ENCODE measurements at regions not wholly inside any gene's neighbourhood (a gene's known extent, or its start where the extent isn't known, plus 50 kb on each side); places are given as distances from the start of the nearest gene placed in this dataset.

GRCh38 chr2:12514168-12514567 is 202.6 kb upstream of the TRIB2 start:
- peaks cover 57% of the 10 kb centered on the region for H3K4me1 Mint-ChIP-seq (ENCODE audit: low read depth)
- peak overlapping the region; percentile 3 for H3K4me3 Mint-ChIP-seq
- H3K36me3 Mint-ChIP-seq: peaks cover 7% of the 10 kb centered on the region
- peak overlapping the region; percentile 58 for H3K27ac Mint-ChIP-seq
- peaks cover 5% of the 10 kb centered on the region for H3K9me3 Mint-ChIP-seq (ENCODE audit: low read depth)
- no peaks in the 10 kb centered on the region for H3K27me3 Mint-ChIP-seq

GRCh38 chr2:12514631-12515437 is 201.9 kb upstream of the TRIB2 start:
- Mint-ChIP-seq H3K9me3 (ENCODE audit: low read depth) (peaks cover 5% of the 10 kb centered on the region), H3K4me1 (ENCODE audit: low read depth) (peaks cover 54% of the 10 kb centered on the region), H3K4me3 (peak overlapping the region; percentile 42), H3K27ac (peak overlapping the region; percentile 58), H3K27me3 (no peaks in the 10 kb centered on the region), H3K36me3 (peaks cover 5% of the 10 kb centered on the region)

- Mint-ChIP-seq H3K4me1 (ENCODE audit: low read depth) (peaks cover 48% of the 10 kb centered on the region), H3K4me3 (no peak overlapping the region), H3K27ac (no peak overlapping the region)
These were observed 200.9 kb upstream of the TRIB2 start for GRCh38 chr2:12515871-12516270.

GRCh38 chr2:12533337-12534005 is 183.3 kb upstream of the TRIB2 start:
- Mint-ChIP-seq H3K4me1 (ENCODE audit: low read depth) (peaks cover 28% of the 10 kb centered on the region), H3K9me3 (ENCODE audit: low read depth) (no peaks in the 10 kb centered on the region), H3K4me3 (no peak overlapping the region), H3K27ac (no peak overlapping the region), H3K27me3 (no peaks in the 10 kb centered on the region), H3K36me3 (no peaks in the 10 kb centered on the region)

More at GRCh38 chr2:12515871-12516270, 200.9 kb upstream of the TRIB2 start:
- Mint-ChIP-seq H3K9me3 (ENCODE audit: low read depth) (peaks cover 5% of the 10 kb centered on the region), H3K36me3 (peaks cover 5% of the 10 kb centered on the region), H3K27me3 (no peaks in the 10 kb centered on the region)

- no peaks in the 10 kb centered on the region for H3K36me3 Mint-ChIP-seq
- peaks cover 28% of the 10 kb centered on the region for H3K4me1 Mint-ChIP-seq (ENCODE audit: low read depth)
- no peaks in the 10 kb centered on the region for H3K27me3 Mint-ChIP-seq
- no peak overlapping the region for H3K4me3 Mint-ChIP-seq
- H3K9me3 Mint-ChIP-seq (ENCODE audit: low read depth): no peaks in the 10 kb centered on the region
- H3K27ac Mint-ChIP-seq: no peak overlapping the region
These were observed 182.0 kb upstream of the TRIB2 start for GRCh38 chr2:12534646-12535263.

GRCh38 chr2:12536976-12537375 is 179.8 kb upstream of the TRIB2 start:
- Mint-ChIP-seq H3K4me3 (no peak overlapping the region), H3K27ac (no peak overlapping the region), H3K27me3 (no peaks in the 10 kb centered on the region), H3K4me1 (ENCODE audit: low read depth) (peaks cover 28% of the 10 kb centered on the region), H3K36me3 (no peaks in the 10 kb centered on the region), H3K9me3 (ENCODE audit: low read depth) (no peaks in the 10 kb centered on the region)

GRCh38 chr2:12538138-12538694 is 178.5 kb upstream of the TRIB2 start:
- Mint-ChIP-seq H3K9me3 (ENCODE audit: low read depth) (no peaks in the 10 kb centered on the region), H3K4me3 (no peak overlapping the region), H3K36me3 (no peaks in the 10 kb centered on the region), H3K27ac (no peak overlapping the region), H3K27me3 (no peaks in the 10 kb centered on the region), H3K4me1 (ENCODE audit: low read depth) (peaks cover 24% of the 10 kb centered on the region)

- no peaks in the 10 kb centered on the region for H3K9me3 Mint-ChIP-seq (ENCODE audit: low read depth)
- no peaks in the 10 kb centered on the region for H3K36me3 Mint-ChIP-seq
- no peak overlapping the region for H3K27ac Mint-ChIP-seq
- H3K4me1 Mint-ChIP-seq (ENCODE audit: low read depth): peaks cover 13% of the 10 kb centered on the region
- H3K27me3 Mint-ChIP-seq: no peaks in the 10 kb centered on the region
- H3K4me3 Mint-ChIP-seq: no peak overlapping the region
These were observed 177.4 kb upstream of the TRIB2 start for GRCh38 chr2:12539336-12539735.

- no peaks in the 10 kb centered on the region for H3K27me3 Mint-ChIP-seq
- no peak overlapping the region for H3K27ac Mint-ChIP-seq
- no peak overlapping the region for H3K4me3 Mint-ChIP-seq
- H3K9me3 Mint-ChIP-seq (ENCODE audit: low read depth): no peaks in the 10 kb centered on the region
- peaks cover 6% of the 10 kb centered on the region for H3K4me1 Mint-ChIP-seq (ENCODE audit: low read depth)
- peaks cover 2% of the 10 kb centered on the region for H3K36me3 Mint-ChIP-seq
These were observed 176.8 kb upstream of the TRIB2 start for GRCh38 chr2:12539776-12540562.

GRCh38 chr2:12543076-12543977 is 173.4 kb upstream of the TRIB2 start:
- H3K27me3 Mint-ChIP-seq: no peaks in the 10 kb centered on the region
- no peak overlapping the region for H3K27ac Mint-ChIP-seq
- no peaks in the 10 kb centered on the region for H3K9me3 Mint-ChIP-seq (ENCODE audit: low read depth)
- no peak overlapping the region for H3K4me3 Mint-ChIP-seq
- peaks cover 2% of the 10 kb centered on the region for H3K36me3 Mint-ChIP-seq
- H3K4me1 Mint-ChIP-seq (ENCODE audit: low read depth): peaks cover 5% of the 10 kb centered on the region

GRCh38 chr2:12543978-12544558 is 172.7 kb upstream of the TRIB2 start:
- peaks cover 5% of the 10 kb centered on the region for H3K4me1 Mint-ChIP-seq (ENCODE audit: low read depth)
- no peaks in the 10 kb centered on the region for H3K27me3 Mint-ChIP-seq
- no peak overlapping the region for H3K4me3 Mint-ChIP-seq
- no peaks in the 10 kb centered on the region for H3K9me3 Mint-ChIP-seq (ENCODE audit: low read depth)
- H3K36me3 Mint-ChIP-seq: peaks cover 2% of the 10 kb centered on the region
- no peak overlapping the region for H3K27ac Mint-ChIP-seq

GRCh38 chr2:12547566-12548170 is 169.1 kb upstream of the TRIB2 start:
- no peaks in the 10 kb centered on the region for H3K27me3 Mint-ChIP-seq
- H3K4me1 Mint-ChIP-seq (ENCODE audit: low read depth): peaks cover 5% of the 10 kb centered on the region
- H3K9me3 Mint-ChIP-seq (ENCODE audit: low read depth): no peaks in the 10 kb centered on the region
- H3K4me3 Mint-ChIP-seq: no peak overlapping the region
- H3K36me3 Mint-ChIP-seq: peaks cover 4% of the 10 kb centered on the region
- no peak overlapping the region for H3K27ac Mint-ChIP-seq

GRCh38 chr2:12548906-12549305 is 167.8 kb upstream of the TRIB2 start:
- Mint-ChIP-seq H3K9me3 (ENCODE audit: low read depth) (no peaks in the 10 kb centered on the region), H3K4me3 (no peak overlapping the region), H3K36me3 (peaks cover 4% of the 10 kb centered on the region), H3K27me3 (no peaks in the 10 kb centered on the region), H3K27ac (no peak overlapping the region), H3K4me1 (ENCODE audit: low read depth) (peaks cover 8% of the 10 kb centered on the region)

Data from activated naive CD8-positive, alpha-beta T cell (primary cell).